Heart left ventricle (tissue), 16 donors: ENCODE measurements at regions not wholly inside any gene's neighbourhood (a gene's known extent, or its start where the extent isn't known, plus 50 kb on each side); places are given as distances from the start of the nearest gene placed in this dataset.

Experiments used
- ATAC-seq, 4 donors: fragments of 200-7000 bp; cut with Tn5 transposase; one replicate each; pipeline ENCODE4 v1.9.1; 2020 to 2022; ENCODE audit warnings: moderate library complexity in 4 of 4, mild to moderate bottlenecking in 3 of 4, moderate number of reproducible peaks in 1 of 4
- DNase-seq, 5 donors: peaks; one replicate each; pipeline ENCODE4 v3.0.0-alpha.2; 2020
- H3K27ac ChIP-seq, 12 donors: fragments of 200-600 bp; sonication (generic) in 4 of 12; one replicate each; pipeline versions ENCODE4 v1.5.0 to v1.8.0; 2016 to 2022; ENCODE audit warnings: mild to moderate bottlenecking in 2 of 12
- H3K27me3 ChIP-seq, 9 donors: fragments of 200-600 bp; sonication (generic) in 2 of 9; one replicate each; pipeline versions ENCODE4 v1.5.1 to v1.8.0; 2016 to 2022; ENCODE audit warnings: mild to moderate bottlenecking in 3 of 9
- H3K36me3 ChIP-seq, 9 donors: fragments of 200-600 bp; sonication (generic) in 2 of 9; one replicate each; pipeline versions ENCODE4 v1.5.0 to v1.8.0; 2018 to 2022; ENCODE audit warnings: mild to moderate bottlenecking in 2 of 9
- H3K4me1 ChIP-seq, 12 donors: fragments of 200-600 bp; sonication (generic) in 4 of 12; one replicate each; pipeline versions ENCODE4 v1.5.0 to v1.8.0; 2016 to 2022; ENCODE audit warnings: mild to moderate bottlenecking in 3 of 12
- H3K4me3 ChIP-seq, 12 donors: fragments of 200-600 bp; sonication (generic) in 4 of 12; one replicate each; pipeline versions ENCODE4 v1.5.0 to v1.8.0; 2017 to 2022; ENCODE audit warnings: mild to moderate bottlenecking in 9 of 12, moderate library complexity in 4 of 12
- H3K9me3 ChIP-seq, 12 donors: fragments of 200-600 bp; sonication (generic) in 4 of 12; one replicate each; pipeline versions ENCODE4 v1.5.0 to v1.8.0; 2016 to 2022; ENCODE audit warnings: mild to moderate bottlenecking in 1 of 12
- POLR2A ChIP-seq, 2 donors: fragments of 450-650 bp; IDR thresholded peaks; one replicate each; pipeline ENCODE4 v1.6.1; 2017; ENCODE audit warnings: antibody characterized with exemption in 2 of 2, mild to moderate bottlenecking in 2 of 2, moderate library complexity in 2 of 2
- WGBS, 4 donors: extraction: QIAGEN DNeasy Blood & Tissue Kit in 2 of 4; methylation state at CpG; one replicate each; pipeline versions ENCODE4 v1.1.5 to v1.1.7; 2013 to 2018; 5-methylcytosine and 5-hydroxymethylcytosine counted together
- intact Hi-C, 10 donors: fragments of 100-400 bp; cut with DNase I; formaldehyde crosslinking; loops; one replicate each; pipeline versions ENCODE4 v1.11.1 to v1.14.2; 2022
- TF ChIP-seq, protein P1 (sequence below), 12 donors: fragments of 200-600 bp; sonication (generic) in 4 of 12; IDR thresholded peaks; one replicate each; pipeline versions ENCODE4 v1.5.0 to v1.8.0; 2018 to 2022; ENCODE audit warnings: antibody characterized with exemption in 12 of 12, mild to moderate bottlenecking in 5 of 12
- donor health status: ischemic (EF 13 %, LVEDD 7.1; RV severe dilation, severe dysfunction).
- donor health status: healthy with polysubstance abuse.
- donor health status: DM: no; HTN: yes; CAD: no.
- donor health status: DM: no; HTN: no; CAD: no.
- donor health status: ischemic (EF 25% LVEDD 6.9; RV normal size, moderate dysfunction).
- donor health status: ischemic (EF 25% LVEDD 5.7; RV mildly dilated, moderate dysfunction).
- donor health status: healthy.
- donor health status: DM: yes; HTN: yes; CAD: no.
- donor health status: ischemic (EF 35%, LVEDD 5.7; RV mildly dilated, moderate dysfunction).
- donor health status: nonischemic (EF 11% LVEDD 7.7; RV severe dilation, severe dysfunction).
- donor health status: DM: yes; HTN: yes; CAD: no.
- donor health status: PGD.
- donor health status: ischemic (EF 29% LVEDD 5.4; RV normal size, mild dysfunction).
- donor health status: nonischemic (EF 23%, LVEDD 6.1; RV moderate dilation, normal function).

DNA sequence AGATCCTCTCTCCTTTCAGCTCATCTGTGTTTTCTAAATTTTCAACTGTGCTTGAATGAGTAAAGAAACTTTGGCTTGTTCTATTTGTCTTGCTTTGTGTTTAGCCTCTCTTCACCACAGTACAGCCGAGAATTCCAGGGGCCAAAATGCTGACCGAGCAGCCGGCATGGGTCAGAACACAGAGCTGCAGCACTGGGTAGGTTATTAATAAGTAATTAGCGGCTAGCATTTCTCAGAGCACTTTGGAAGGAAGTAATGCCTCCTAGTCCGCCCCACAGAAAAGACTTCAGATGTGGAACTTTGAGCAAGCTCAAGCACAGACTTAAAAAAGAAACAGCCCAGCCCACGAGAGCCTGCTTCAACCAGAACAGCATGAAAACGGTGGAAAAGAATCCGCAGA lies 343.9 kb downstream of the ARRDC4 start:
- H3K27me3 ChIP-seq = peaks cover 0 to 47% (median 3%) of the 10 kb centered on the region in 9 donors
- TF ChIP-seq, protein P1, sequence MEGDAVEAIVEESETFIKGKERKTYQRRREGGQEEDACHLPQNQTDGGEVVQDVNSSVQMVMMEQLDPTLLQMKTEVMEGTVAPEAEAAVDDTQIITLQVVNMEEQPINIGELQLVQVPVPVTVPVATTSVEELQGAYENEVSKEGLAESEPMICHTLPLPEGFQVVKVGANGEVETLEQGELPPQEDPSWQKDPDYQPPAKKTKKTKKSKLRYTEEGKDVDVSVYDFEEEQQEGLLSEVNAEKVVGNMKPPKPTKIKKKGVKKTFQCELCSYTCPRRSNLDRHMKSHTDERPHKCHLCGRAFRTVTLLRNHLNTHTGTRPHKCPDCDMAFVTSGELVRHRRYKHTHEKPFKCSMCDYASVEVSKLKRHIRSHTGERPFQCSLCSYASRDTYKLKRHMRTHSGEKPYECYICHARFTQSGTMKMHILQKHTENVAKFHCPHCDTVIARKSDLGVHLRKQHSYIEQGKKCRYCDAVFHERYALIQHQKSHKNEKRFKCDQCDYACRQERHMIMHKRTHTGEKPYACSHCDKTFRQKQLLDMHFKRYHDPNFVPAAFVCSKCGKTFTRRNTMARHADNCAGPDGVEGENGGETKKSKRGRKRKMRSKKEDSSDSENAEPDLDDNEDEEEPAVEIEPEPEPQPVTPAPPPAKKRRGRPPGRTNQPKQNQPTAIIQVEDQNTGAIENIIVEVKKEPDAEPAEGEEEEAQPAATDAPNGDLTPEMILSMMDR (IDR thresholded peaks at IDR 0.05) = no peak
- TF ChIP-seq POLR2A (IDR thresholded peaks at IDR 0.05) = no peak

DNA sequence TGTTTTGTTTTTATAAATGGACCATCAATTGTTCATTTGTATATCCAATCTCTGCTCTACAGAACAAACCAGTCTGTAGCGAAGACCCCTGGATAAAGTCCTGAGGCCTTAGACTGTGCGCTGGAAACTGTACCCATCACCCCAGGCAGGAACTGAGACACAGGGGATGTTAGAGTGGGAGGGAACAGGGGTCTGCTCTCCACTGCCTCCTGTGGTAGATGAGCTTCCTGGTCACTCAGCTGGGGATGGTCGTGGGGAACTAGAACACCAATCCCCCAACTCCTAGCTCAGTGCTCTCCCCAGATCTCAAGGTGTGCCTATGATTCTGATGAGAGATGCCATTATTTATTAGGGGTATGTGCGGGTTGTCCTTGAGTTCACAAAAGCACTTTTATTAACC lies 340.2 kb upstream of the IGF1R start:
- ATAC-seq = no peak

More for the DNA sequence above, 343.9 kb downstream of the ARRDC4 start:
- no peaks in the 10 kb centered on the region for H3K4me1 ChIP-seq
- ATAC-seq (no peak), DNase-seq (no peak)
- no peak overlapping the region for H3K4me3 ChIP-seq
- no peaks in the 10 kb centered on the region for H3K9me3 ChIP-seq
- no peak overlapping the region for H3K27ac ChIP-seq
- WGBS, 4 donors = 69 to 75% (median 73%) methylated on average over 8 of the region's 8 CpGs
- intact Hi-C loops = no loop called here
- H3K36me3 ChIP-seq = no peaks in the 10 kb centered on the region

DNA sequence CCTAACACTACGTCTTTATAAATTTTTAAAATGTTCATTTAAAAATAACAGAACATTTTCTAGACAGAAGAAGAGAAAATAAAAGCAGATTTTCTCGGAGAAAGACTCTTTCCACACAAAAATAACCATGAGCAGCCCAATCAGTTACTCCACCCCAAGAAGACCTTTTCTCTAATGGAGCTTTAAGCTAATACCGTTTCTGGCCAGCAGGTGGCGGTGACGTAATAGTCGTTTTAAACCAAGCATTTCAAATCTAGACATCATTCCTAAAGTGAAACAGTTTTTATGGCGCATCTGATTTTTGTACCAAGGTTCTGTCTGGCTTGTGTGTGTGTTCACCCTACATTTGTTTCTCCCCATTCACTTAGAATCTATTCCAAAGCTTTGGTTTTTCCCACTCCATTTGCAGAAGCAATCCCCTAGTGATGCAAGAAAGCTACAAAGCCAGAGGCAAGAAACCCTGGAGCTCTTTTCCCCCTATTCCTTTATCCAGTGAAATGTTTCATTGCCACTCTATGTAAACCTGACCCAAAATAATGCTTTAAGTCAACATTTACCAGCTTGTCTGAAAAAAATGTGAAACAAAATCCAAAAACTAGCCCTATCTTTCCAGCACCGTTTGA lies 336.7 kb upstream of the IGF1R start:
- Histone ChIP-seq H3K36me3 (no peaks in the 10 kb centered on the region), H3K27ac (no peak overlapping the region), H3K4me1 (no peaks in the 10 kb centered on the region), H3K27me3 (peaks cover 0 to 14% (median 0%) of the 10 kb centered on the region in 9 donors), H3K9me3 (peaks cover 0 to 10% (median 0%) of the 10 kb centered on the region in 12 donors), H3K4me3 (peak overlapping the region in 1 of 12 donors; percentile 31)
- ATAC-seq (peak in 1 of 4 donors; percentile 65), DNase-seq (peak in 4 of 5 donors; percentile 46 to 73 (median 62))
- intact Hi-C loops = loop anchor here (1.0 to 5.0 kb wide), 4 partner anchors 109 to 111 kb away; no protein-coding TSS in a partner anchor
- no peak for TF ChIP-seq POLR2A (IDR thresholded peaks at IDR 0.05)
- TF ChIP-seq, protein P1 (IDR thresholded peaks at IDR 0.05) = peak; percentile 68 to 87 (median 81)
- WGBS, 4 donors = 14 to 15% (median 14%) methylated on average over 8 of the region's 8 CpGs

More for the DNA sequence above, 340.2 kb upstream of the IGF1R start:
- peaks cover 0 to 10% (median 0%) of the 10 kb centered on the region in 12 donors for H3K9me3 ChIP-seq
- intact Hi-C loops = no loop called here
- TF ChIP-seq POLR2A (IDR thresholded peaks at IDR 0.05) = no peak
- TF ChIP-seq, protein P1 (IDR thresholded peaks at IDR 0.05) = no peak
- H3K4me3 ChIP-seq = no peak overlapping the region
- 66 to 95% (median 85%) methylated on average over 4 of the region's 4 CpGs for WGBS, 4 donors
- no peak overlapping the region for H3K27ac ChIP-seq
- H3K36me3 ChIP-seq = no peaks in the 10 kb centered on the region
- DNase-seq = no peak
- H3K4me1 ChIP-seq = no peaks in the 10 kb centered on the region
- H3K27me3 ChIP-seq = peaks cover 0 to 23% (median 3%) of the 10 kb centered on the region in 9 donors

DNA sequence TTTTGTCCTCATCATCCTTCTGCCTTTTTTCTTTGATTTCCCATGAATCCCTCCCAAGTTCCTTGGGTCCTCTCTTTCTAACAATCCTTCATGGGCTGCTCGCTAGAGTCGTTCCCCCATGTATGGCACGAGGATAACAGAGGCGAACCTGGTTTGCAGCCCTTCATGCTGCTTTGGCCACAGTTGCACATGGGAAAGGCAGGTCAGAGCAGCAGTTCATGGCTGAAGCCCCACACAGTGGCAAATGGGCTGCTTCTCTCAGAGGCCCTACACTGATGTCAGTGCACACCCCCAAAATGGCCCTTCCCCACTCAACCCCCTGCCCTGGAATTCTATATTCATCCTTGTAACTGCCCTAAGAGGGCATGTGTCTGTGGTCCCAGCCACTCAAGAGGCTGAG lies 335.4 kb upstream of the IGF1R start:
- intact Hi-C loops = loop anchor here in 2 of 10 donors (2.0 to 5.0 kb wide), 2 partner anchors 108 to 109 kb away; no protein-coding TSS in a partner anchor
- WGBS, 4 donors = 70 to 76% (median 74%) methylated on average over 4 of the region's 4 CpGs
- TF ChIP-seq, protein P1 (IDR thresholded peaks at IDR 0.05) = no peak
- TF ChIP-seq POLR2A (IDR thresholded peaks at IDR 0.05) = no peak
- no peaks in the 10 kb centered on the region for H3K4me1 ChIP-seq
- ATAC-seq = no peak
- no peaks in the 10 kb centered on the region for H3K36me3 ChIP-seq
- H3K9me3 ChIP-seq = peaks cover 0 to 10% (median 0%) of the 10 kb centered on the region in 12 donors
- no peak overlapping the region for H3K27ac ChIP-seq
- H3K27me3 ChIP-seq = peaks cover 0 to 14% (median 0%) of the 10 kb centered on the region in 9 donors
- no peak overlapping the region for H3K4me3 ChIP-seq
- no peak for DNase-seq
